Smooth muscle cell (in vitro differentiated cells): ENCODE measurements at regions not wholly inside any gene's neighbourhood (a gene's known extent, or its start where the extent isn't known, plus 50 kb on each side); places are given as distances from the start of the nearest gene placed in this dataset.
A peak's percentile ranks its signal among the peaks of the same experiment; 100 is the strongest.
"Not testable (repeated sequence)": the region's sequence is repeated elsewhere in the genome, so short reads cannot be mapped to it uniquely, and the experiment has no call there.

Experiments
- DNase-seq: peaks from one replicate; lab custom pipeline; 2025; ENCODE audit not compliant: unreplicated experiment; lab: John Stamatoyannopoulos, UW
- H2AFZ ChIP-seq: fragments of 200-600 bp; sonication (generic); 2 replicates; pipeline ENCODE4 v1.6.0; 2016; ENCODE audit warnings: antibody characterized with exemption, low read depth, mild to moderate bottlenecking
- H3F3A ChIP-seq: fragments of 200-600 bp; sonication (generic); 2 replicates; pipeline ENCODE4 v1.6.0; 2017; ENCODE audit warnings: antibody characterized with exemption, low read depth
- H3K27ac ChIP-seq: fragments of 200-600 bp; sonication (generic); 2 replicates; pipeline ENCODE4 v1.5.1; 2016; ENCODE audit warnings: low read depth, mild to moderate bottlenecking
- H3K27me3 ChIP-seq: fragments of 200-600 bp; sonication (generic); 2 replicates; pipeline ENCODE4 v1.6.1; 2016; ENCODE audit warnings: low read depth, mild to moderate bottlenecking
- H3K36me3 ChIP-seq: fragments of 200-600 bp; sonication (generic); 2 replicates; pipeline ENCODE4 v1.5.1; 2016; ENCODE audit warnings: low read depth
- H3K4me1 ChIP-seq: fragments of 200-600 bp; sonication (generic); 2 replicates; pipeline ENCODE4 v1.5.1; 2016; ENCODE audit warnings: low read depth
- H3K4me2 ChIP-seq: fragments of 200-600 bp; sonication (generic); 2 replicates; pipeline ENCODE4 v1.6.0; 2016; ENCODE audit warnings: mild to moderate bottlenecking
- H3K4me3 ChIP-seq: fragments of 200-600 bp; sonication (generic); 2 replicates; pipeline ENCODE4 v1.5.1; 2016; ENCODE audit warnings: mild to moderate bottlenecking
- H3K79me2 ChIP-seq: fragments of 200-600 bp; sonication (generic); 2 replicates; pipeline ENCODE4 v1.6.0; 2016; ENCODE audit warnings: low read depth, mild to moderate bottlenecking
- H3K9ac ChIP-seq: fragments of 200-600 bp; sonication (generic); 2 replicates; pipeline ENCODE4 v1.6.0; 2016; ENCODE audit warnings: low read depth
- H3K9me3 ChIP-seq: fragments of 200-600 bp; sonication (generic); replicated peaks from 2 replicates; pipeline ENCODE4 v1.5.1; 2016; ENCODE audit warnings: low read depth
- H4K20me1 ChIP-seq: fragments of 200-600 bp; sonication (generic); 2 replicates; pipeline ENCODE4 v1.6.0; 2016; ENCODE audit warnings: low read depth
- WGBS: methylation state at CpG from one replicate; pipeline ENCODE4 v1.1.7; 2016; ENCODE audit warnings: low lambda C conversion rate; 5-methylcytosine and 5-hydroxymethylcytosine counted together
- TF ChIP-seq, protein P1 (sequence below): fragments of 200-600 bp; sonication (generic); IDR thresholded peaks from 2 replicates; pipeline ENCODE4 v1.5.1; 2017; ENCODE audit warnings: borderline replicate concordance, mild to moderate bottlenecking, antibody characterized with exemption; ENCODE audit not compliant: insufficient read depth, poor library complexity, severe bottlenecking

DNA sequence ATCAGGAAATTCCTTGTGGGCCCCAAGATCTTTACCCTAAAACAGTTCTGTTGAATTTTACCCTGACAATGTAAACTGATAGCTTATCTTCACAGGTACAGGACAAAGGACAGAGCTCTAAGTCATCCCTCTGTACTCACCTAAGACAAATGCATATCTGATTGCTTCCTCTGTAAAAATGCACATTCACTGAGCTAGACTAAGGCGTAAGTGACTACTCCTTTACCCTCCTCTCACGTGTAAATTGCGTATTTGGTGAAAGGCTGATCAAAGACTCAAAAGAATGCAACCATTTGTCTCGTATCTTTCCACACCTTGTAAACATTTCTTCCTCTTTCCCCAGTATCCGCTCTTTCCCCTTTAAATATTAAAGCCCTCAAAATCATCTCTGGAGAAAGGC, 80.6 kb upstream of the LRCH1 start:
- Histone ChIP-seq H3K79me2 (no peaks in the 10 kb centered on the region), H4K20me1 (no peaks in the 10 kb centered on the region), H3K4me1 (peaks cover 8% of the 10 kb centered on the region), H3K36me3 (no peaks in the 10 kb centered on the region), H3F3A (no peaks in the 10 kb centered on the region), H3K4me2 (no peak overlapping the region), H3K9ac (no peak overlapping the region), H3K27me3 (no peaks in the 10 kb centered on the region), H3K27ac (no peak overlapping the region), H3K9me3 (no peaks in the 10 kb centered on the region), H3K4me3 (no peak overlapping the region), H2AFZ (no peak overlapping the region)
- no peak for DNase-seq
- WGBS: 57% methylated on average over 5 of the region's 5 CpGs
- TF ChIP-seq, protein P1, sequence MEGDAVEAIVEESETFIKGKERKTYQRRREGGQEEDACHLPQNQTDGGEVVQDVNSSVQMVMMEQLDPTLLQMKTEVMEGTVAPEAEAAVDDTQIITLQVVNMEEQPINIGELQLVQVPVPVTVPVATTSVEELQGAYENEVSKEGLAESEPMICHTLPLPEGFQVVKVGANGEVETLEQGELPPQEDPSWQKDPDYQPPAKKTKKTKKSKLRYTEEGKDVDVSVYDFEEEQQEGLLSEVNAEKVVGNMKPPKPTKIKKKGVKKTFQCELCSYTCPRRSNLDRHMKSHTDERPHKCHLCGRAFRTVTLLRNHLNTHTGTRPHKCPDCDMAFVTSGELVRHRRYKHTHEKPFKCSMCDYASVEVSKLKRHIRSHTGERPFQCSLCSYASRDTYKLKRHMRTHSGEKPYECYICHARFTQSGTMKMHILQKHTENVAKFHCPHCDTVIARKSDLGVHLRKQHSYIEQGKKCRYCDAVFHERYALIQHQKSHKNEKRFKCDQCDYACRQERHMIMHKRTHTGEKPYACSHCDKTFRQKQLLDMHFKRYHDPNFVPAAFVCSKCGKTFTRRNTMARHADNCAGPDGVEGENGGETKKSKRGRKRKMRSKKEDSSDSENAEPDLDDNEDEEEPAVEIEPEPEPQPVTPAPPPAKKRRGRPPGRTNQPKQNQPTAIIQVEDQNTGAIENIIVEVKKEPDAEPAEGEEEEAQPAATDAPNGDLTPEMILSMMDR: no peak

DNA sequence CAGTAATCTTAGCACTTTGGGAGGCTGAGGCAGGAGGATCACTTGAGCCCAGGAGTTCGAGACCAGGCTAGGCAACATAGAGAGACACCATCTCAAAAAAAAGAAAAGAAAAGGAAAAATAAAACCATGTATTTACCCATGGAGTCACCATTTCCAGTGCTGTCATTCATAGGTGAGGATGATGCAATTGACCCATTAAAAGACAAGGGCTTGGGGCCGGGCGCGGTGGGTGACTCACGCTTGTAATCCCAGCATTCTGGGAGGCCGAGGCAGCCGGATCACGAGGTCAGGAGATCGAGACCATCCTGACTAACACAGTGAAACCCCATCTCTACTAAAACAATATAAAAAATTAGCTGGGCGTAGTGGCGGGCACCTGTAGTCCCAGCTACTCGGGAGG, 82.6 kb upstream of the RUBCNL start:
- H3K27me3 ChIP-seq, H2AFZ ChIP-seq, H3K9me3 ChIP-seq, H3K36me3 ChIP-seq, H4K20me1 ChIP-seq, DNase-seq, H3F3A ChIP-seq, H3K79me2 ChIP-seq, H3K4me3 ChIP-seq, H3K4me1 ChIP-seq, H3K9ac ChIP-seq: not testable (repeated sequence)
- peak overlapping the region; percentile 68 for H3K27ac ChIP-seq
- H3K4me2 ChIP-seq: peak overlapping the region; percentile 40
- WGBS: 72% methylated on average over 12 of the region's 12 CpGs

DNA sequence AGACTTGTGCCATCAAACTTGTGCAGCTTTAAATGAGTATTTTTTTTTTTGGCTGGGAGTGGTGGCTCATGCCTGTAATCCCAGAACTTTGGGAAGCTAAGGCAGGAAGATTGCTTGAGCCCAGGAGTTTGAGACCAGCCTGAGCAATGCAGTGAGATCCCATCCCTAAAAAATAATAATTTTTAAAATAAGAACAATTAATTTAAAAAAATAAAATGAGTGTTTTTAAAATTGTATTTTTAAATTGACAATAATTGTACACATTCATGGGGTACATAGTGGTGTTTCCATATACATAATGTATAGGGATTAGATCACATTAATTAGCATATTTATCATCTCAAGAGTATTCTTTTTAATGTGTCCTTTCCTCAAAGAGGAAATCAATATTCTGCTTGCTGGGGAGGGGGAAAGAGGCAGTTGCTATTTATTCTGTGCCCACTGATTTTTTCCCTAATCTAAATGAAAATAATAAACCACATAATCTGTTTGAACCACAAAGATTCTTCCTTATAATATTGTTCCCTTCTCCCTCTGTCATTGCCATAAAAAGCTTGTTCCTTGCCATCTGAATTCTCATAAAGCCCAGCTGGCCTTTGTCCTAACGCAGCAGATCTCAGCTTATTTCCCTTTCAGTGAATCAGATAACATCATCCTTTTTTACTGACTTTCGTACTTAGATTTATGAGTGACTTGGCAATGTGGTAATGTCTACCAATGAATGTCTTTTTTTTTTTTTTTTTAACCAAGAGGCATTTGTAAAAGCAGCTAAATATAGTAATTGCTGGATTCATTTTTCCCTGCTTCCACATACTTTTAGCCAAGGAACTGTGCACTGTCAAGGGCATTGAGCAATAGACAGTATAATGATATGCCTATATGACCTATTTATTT, 81.8 kb upstream of the RUBCNL start:
- H3K4me2 ChIP-seq: peak overlapping the region; percentile 40
- no peaks in the 10 kb centered on the region for H3K27me3 ChIP-seq
- TF ChIP-seq, protein P1: no peak
- no peak overlapping the region for H3K4me3 ChIP-seq
- no peaks in the 10 kb centered on the region for H3K9me3 ChIP-seq
- no peaks in the 10 kb centered on the region for H4K20me1 ChIP-seq
- no peaks in the 10 kb centered on the region for H3K36me3 ChIP-seq
- 4% methylated on average over 2 of the region's 2 CpGs for WGBS
- no peak overlapping the region for H3K9ac ChIP-seq
- H3F3A ChIP-seq: no peaks in the 10 kb centered on the region
- H3K79me2 ChIP-seq: no peaks in the 10 kb centered on the region
- no peak for DNase-seq
- peak overlapping the region; percentile 68 for H3K27ac ChIP-seq
- H2AFZ ChIP-seq: no peak overlapping the region
- H3K4me1 ChIP-seq: peaks cover 8% of the 10 kb centered on the region

DNA sequence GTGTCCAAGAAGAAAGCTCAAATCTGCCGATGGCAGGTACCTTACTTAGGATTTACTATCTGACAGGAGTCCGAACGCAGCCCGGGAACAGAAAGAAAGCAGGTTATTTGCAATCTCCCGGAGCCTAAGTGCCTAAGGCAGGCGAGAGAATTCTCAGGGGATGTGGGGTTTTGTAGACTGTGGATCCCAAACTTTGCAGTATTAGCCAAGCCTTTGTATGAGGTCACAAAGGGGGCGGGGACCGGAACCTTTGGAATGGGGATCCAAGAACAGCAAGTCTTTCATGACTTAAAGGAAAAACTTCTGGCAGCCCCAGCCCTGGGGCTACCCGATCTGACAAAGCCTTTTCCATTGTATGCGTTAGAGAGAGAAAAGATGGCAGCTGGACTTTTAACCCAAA, 80.6 kb upstream of the RUBCNL start:
- H3K9ac ChIP-seq, DNase-seq, H3K4me3 ChIP-seq, H3K27me3 ChIP-seq, H3K79me2 ChIP-seq, H3K27ac ChIP-seq, H3K36me3 ChIP-seq, H3K4me2 ChIP-seq, H4K20me1 ChIP-seq, H3F3A ChIP-seq, H3K9me3 ChIP-seq, H3K4me1 ChIP-seq, H2AFZ ChIP-seq: not testable (repeated sequence)
- 62% methylated on average over 10 of the region's 10 CpGs for WGBS

DNA sequence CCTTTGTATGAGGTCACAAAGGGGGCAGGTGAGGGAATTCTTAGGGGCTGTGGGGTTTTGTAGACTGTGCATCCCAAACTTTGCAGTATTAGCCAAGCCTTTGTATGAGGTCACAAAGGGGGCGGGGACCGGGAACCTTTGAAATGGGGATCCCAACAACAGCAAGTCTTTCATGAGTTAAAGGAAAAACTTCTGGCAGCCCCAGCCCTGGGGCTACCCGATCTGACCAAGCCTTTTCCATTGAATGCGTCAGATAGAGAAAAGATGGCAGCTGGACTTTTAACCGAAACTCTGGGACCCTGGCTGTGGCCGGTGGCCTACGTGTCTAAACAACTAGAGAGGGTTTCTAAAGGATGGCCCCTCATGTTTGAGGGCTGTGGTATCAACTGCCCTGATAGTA, 79.0 kb upstream of the RUBCNL start:
- WGBS: 90% methylated on average over 7 of the region's 7 CpGs
- H3K27ac ChIP-seq: not testable (repeated sequence)

More for the DNA sequence above, 79.0 kb upstream of the RUBCNL start:
- not testable (repeated sequence) for H3K4me1 ChIP-seq, H3F3A ChIP-seq, H3K79me2 ChIP-seq, H3K4me2 ChIP-seq, H3K36me3 ChIP-seq, H3K27me3 ChIP-seq, H4K20me1 ChIP-seq, H3K4me3 ChIP-seq, H2AFZ ChIP-seq, DNase-seq, H3K9ac ChIP-seq, H3K9me3 ChIP-seq
